SK-N-SH (cell line): ENCODE measurements at regions not wholly inside any gene's neighbourhood (a gene's known extent, or its start where the extent isn't known, plus 50 kb on each side); places are given as distances from the start of the nearest gene placed in this dataset.

ENCODE experiments used
- CHD2 ChIP-seq: fragments of 150-350 bp; IDR thresholded peaks from 2 replicates; pipeline ENCODE4 v1.6.1; 2018; ENCODE audit warnings: low read length; ENCODE audit not compliant: partially characterized antibody
- EP300 ChIP-seq, 2 experiments: IDR thresholded peaks; 2 replicates each; pipeline versions ENCODE4 v1.4.0 to v1.6.1; 2012; ENCODE audit warnings: borderline replicate concordance in 1 of 2, low read depth in 1 of 2, low read length in 1 of 2
- GABPA ChIP-seq: IDR thresholded peaks from 2 replicates; pipeline ENCODE4 v1.4.0; 2012; ENCODE audit warnings: low read depth, mild to moderate bottlenecking
- MXI1 ChIP-seq: IDR thresholded peaks from 2 replicates; pipeline ENCODE4 v1.6.1; 2012; ENCODE audit warnings: mild to moderate bottlenecking, low read depth, low read length, improper control_type of control experiment
- NFIC ChIP-seq: IDR thresholded peaks from 2 replicates; pipeline ENCODE4 v1.4.0; 2012; ENCODE audit warnings: borderline replicate concordance
- NRF1 ChIP-seq: IDR thresholded peaks from 2 replicates; pipeline ENCODE4 v1.6.1; 2012; ENCODE audit warnings: low read depth, mild to moderate bottlenecking, low read length
- POLR2AphosphoS5 ChIP-seq: IDR thresholded peaks from 2 replicates; pipeline ENCODE4 v1.6.1; 2012; ENCODE audit warnings: low read depth, low read length
- SIN3A ChIP-seq: IDR thresholded peaks from 2 replicates; pipeline ENCODE4 v1.6.1; 2012; ENCODE audit warnings: low read depth, mild to moderate bottlenecking, low read length, moderate library complexity, borderline replicate concordance
- SMC3 ChIP-seq: IDR thresholded peaks from 2 replicates; pipeline ENCODE4 v1.6.1; 2012; ENCODE audit warnings: low read depth, low read length, improper control_type of control experiment
- TAF1 ChIP-seq: IDR thresholded peaks from 2 replicates; pipeline ENCODE4 v1.6.1; 2012; ENCODE audit warnings: low read depth, mild to moderate bottlenecking, low read length, moderate library complexity, borderline replicate concordance
- TF ChIP-seq, protein P1 (sequence below): IDR thresholded peaks from 2 replicates; pipeline ENCODE4 v1.4.0; 2012; ENCODE audit warnings: low read depth, borderline replicate concordance
- TF ChIP-seq, protein P2 (sequence below): fragments of 200-600 bp; sonication (generic); IDR thresholded peaks from 2 replicates; pipeline ENCODE4 v1.6.1; 2017; ENCODE audit warnings: antibody characterized with exemption, mild to moderate bottlenecking, moderate library complexity
- TF ChIP-seq, protein P3 (sequence below): IDR thresholded peaks from 2 replicates; pipeline ENCODE4 v1.4.0; 2012; ENCODE audit warnings: low read depth

DNA sequence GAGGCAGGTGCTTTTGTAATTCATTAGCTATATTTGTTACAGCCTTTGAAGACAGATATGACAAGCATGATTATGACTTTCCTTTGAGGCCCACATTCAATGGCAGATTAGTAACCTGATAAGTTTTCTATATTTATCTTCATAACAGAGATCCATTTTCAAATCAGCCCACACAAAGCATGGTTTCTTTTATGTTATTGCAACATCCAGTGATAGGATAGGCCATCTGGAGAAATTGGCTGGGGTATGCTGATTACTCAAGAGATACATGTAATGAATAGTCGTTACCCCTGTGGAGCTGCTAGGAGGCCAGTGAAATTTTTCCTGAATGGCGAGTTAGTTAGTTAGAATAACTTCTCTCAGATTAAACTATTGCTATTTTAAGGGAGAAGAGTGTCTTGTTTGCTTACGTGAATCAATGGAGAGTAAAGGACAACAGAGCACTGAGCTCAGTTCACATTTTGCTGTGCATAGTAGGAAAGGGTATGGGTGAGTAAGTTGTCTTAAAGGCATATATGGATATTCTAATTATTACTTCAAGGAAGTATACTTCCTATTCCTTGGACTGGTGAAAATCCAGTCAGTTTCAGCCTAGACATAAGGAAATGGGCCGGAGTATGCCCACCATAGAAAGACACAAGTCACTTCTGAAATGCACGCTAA, 79.2 kb upstream of the DKK2 start:
- TF ChIP-seq, protein P1, sequence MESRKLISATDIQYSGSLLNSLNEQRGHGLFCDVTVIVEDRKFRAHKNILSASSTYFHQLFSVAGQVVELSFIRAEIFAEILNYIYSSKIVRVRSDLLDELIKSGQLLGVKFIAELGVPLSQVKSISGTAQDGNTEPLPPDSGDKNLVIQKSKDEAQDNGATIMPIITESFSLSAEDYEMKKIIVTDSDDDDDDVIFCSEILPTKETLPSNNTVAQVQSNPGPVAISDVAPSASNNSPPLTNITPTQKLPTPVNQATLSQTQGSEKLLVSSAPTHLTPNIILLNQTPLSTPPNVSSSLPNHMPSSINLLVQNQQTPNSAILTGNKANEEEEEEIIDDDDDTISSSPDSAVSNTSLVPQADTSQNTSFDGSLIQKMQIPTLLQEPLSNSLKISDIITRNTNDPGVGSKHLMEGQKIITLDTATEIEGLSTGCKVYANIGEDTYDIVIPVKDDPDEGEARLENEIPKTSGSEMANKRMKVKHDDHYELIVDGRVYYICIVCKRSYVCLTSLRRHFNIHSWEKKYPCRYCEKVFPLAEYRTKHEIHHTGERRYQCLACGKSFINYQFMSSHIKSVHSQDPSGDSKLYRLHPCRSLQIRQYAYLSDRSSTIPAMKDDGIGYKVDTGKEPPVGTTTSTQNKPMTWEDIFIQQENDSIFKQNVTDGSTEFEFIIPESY: no peak
- TF ChIP-seq MXI1 (no peak), EP300 (IDR thresholded peaks at IDR 0.05; ENCODE audit: borderline replicate concordance in 1 of 2, low read depth in 1 of 2, low read length in 1 of 2) (peak in 1 of 2 experiments; percentile 52; a peak in 1 of 4 replicates), NFIC (no peak; the same call in 1 of the 2 replicates), NRF1 (no peak), POLR2AphosphoS5 (no peak), SIN3A (no peak), GABPA (no peak), TAF1 (no peak), SMC3 (no peak), CHD2 (no peak)
- TF ChIP-seq, protein P2, sequence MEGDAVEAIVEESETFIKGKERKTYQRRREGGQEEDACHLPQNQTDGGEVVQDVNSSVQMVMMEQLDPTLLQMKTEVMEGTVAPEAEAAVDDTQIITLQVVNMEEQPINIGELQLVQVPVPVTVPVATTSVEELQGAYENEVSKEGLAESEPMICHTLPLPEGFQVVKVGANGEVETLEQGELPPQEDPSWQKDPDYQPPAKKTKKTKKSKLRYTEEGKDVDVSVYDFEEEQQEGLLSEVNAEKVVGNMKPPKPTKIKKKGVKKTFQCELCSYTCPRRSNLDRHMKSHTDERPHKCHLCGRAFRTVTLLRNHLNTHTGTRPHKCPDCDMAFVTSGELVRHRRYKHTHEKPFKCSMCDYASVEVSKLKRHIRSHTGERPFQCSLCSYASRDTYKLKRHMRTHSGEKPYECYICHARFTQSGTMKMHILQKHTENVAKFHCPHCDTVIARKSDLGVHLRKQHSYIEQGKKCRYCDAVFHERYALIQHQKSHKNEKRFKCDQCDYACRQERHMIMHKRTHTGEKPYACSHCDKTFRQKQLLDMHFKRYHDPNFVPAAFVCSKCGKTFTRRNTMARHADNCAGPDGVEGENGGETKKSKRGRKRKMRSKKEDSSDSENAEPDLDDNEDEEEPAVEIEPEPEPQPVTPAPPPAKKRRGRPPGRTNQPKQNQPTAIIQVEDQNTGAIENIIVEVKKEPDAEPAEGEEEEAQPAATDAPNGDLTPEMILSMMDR: no peak
- TF ChIP-seq, protein P3, sequence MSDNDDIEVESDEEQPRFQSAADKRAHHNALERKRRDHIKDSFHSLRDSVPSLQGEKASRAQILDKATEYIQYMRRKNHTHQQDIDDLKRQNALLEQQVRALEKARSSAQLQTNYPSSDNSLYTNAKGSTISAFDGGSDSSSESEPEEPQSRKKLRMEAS: no peak
